Endothelial cell of umbilical vein (primary cell): ENCODE measurements at regions not wholly inside any gene's neighbourhood (a gene's known extent, or its start where the extent isn't known, plus 50 kb on each side); places are given as distances from the start of the nearest gene placed in this dataset.

Experiments
- EZH2 ChIP-seq: IDR thresholded peaks from 2 replicates; pipeline ENCODE4 v1.6.1; 2012; ENCODE audit warnings: borderline replicate concordance, low read depth, mild to moderate bottlenecking, moderate library complexity, low read length, inconsistent platforms; ENCODE audit not compliant: severe bottlenecking
- GATA2 ChIP-seq: IDR thresholded peaks from 2 replicates; pipeline ENCODE4 v1.7.0; 2011; ENCODE audit warnings: low read depth, mild to moderate bottlenecking, moderate library complexity, mixed read lengths, low read length; ENCODE audit not compliant: insufficient read length, insufficient read depth
- JUN ChIP-seq: IDR thresholded peaks from 2 replicates; pipeline ENCODE4 v1.6.1; 2011; ENCODE audit warnings: borderline replicate concordance, low read depth; ENCODE audit not compliant: insufficient read length, insufficient read depth
- POLR2A ChIP-seq: IDR thresholded peaks from 2 replicates; pipeline ENCODE4 v1.6.1; 2012; ENCODE audit warnings: low read depth, mild to moderate bottlenecking, control low read depth, low read length
- POLR2AphosphoS5 ChIP-seq: IDR thresholded peaks from 2 replicates; pipeline ENCODE4 v1.6.1; 2012; ENCODE audit warnings: low read depth, mild to moderate bottlenecking, control low read depth, low read length, moderate library complexity; ENCODE audit not compliant: insufficient read depth
- TF ChIP-seq, protein P1 (sequence below), 2 donors: IDR thresholded peaks; 1 replicate in 1 of 2; 2 replicates in 1 of 2; pipeline ENCODE4 v1.5.1; 2011; ENCODE audit warnings: low read length in 2 of 2, mild to moderate bottlenecking in 2 of 2, moderate library complexity in 2 of 2, control low read depth in 1 of 2, inconsistent platforms in 1 of 2, low read depth in 1 of 2; ENCODE audit not compliant: insufficient read depth in 1 of 2; ENCODE audit errors: extremely low read depth in 1 of 2
- TF ChIP-seq, protein P2 (sequence below): IDR thresholded peaks from 2 replicates; pipeline ENCODE4 v1.6.1; 2011; ENCODE audit not compliant: insufficient read depth, insufficient read length

DNA sequence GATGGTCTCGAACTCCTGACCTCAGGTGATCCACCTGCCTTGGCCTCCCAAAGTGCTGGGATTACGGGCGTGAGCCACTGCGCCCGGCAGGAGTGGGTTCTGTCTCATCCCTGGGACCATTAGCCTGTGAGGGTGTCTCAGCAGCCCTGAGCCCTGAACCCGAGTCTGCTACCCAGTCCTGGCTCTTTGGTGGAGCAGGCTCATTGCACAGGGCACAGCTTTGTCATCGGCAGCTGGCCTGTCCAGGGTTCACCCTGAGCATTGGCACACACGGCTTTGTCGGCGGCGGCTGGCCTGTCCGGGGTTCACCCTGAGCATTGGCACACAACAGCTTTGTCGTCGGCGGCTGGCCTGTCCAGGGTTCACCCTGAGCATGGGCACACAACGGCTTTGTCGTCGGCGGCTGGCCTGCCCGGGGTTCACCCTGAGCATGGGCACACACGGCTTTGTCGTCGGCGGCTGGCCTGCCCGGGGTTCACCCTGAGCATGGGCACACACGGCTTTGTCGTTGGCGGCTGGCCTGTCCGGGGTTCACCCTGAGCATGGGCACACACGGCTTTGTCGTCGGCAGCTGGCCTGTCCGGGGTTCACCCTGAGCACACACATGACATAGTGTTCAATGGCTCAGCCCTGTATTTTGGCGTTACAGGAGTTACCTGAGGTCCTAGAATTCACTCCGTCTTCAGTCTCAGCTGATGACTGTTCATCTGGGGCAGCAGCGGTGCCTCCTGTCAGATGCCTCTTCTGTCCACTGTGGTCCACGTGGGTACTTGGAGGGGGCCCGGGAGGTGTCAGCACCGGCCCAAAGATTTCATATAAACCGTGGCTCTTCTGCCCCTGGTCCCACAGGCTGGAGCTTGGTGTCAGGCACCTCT lies 1082.5 kb downstream of the BRD1 start:
- TF ChIP-seq, protein P1, sequence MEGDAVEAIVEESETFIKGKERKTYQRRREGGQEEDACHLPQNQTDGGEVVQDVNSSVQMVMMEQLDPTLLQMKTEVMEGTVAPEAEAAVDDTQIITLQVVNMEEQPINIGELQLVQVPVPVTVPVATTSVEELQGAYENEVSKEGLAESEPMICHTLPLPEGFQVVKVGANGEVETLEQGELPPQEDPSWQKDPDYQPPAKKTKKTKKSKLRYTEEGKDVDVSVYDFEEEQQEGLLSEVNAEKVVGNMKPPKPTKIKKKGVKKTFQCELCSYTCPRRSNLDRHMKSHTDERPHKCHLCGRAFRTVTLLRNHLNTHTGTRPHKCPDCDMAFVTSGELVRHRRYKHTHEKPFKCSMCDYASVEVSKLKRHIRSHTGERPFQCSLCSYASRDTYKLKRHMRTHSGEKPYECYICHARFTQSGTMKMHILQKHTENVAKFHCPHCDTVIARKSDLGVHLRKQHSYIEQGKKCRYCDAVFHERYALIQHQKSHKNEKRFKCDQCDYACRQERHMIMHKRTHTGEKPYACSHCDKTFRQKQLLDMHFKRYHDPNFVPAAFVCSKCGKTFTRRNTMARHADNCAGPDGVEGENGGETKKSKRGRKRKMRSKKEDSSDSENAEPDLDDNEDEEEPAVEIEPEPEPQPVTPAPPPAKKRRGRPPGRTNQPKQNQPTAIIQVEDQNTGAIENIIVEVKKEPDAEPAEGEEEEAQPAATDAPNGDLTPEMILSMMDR (IDR thresholded peaks at IDR 0.05; ENCODE audit: extremely low read depth in 1 of 2, insufficient read depth in 1 of 2, low read depth in 1 of 2, low read length in 2 of 2): no peak
- TF ChIP-seq GATA2 (no peak), EZH2 (no peak), POLR2A (no peak), POLR2AphosphoS5 (no peak), JUN (no peak)
- TF ChIP-seq, protein P2, sequence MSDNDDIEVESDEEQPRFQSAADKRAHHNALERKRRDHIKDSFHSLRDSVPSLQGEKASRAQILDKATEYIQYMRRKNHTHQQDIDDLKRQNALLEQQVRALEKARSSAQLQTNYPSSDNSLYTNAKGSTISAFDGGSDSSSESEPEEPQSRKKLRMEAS: no peak
